ENCODE measurements at regions not wholly inside any gene's neighbourhood (a gene's known extent, or its start where the extent isn't known, plus 50 kb on each side); places are given as distances from the start of the nearest gene placed in this dataset.

- no peak for DNase-seq (ENCODE audit: low read depth)
These were observed 163.6 kb upstream of the B3GAT1 start for GRCh38 chr11:134575504-134576230.

- no peak for DNase-seq (ENCODE audit: low read depth)
These were observed 162.9 kb upstream of the B3GAT1 start for GRCh38 chr11:134574947-134575346.

GRCh38 chr11:134574425-134574824 is 162.4 kb upstream of the B3GAT1 start:
- no peak for DNase-seq (ENCODE audit: low read depth)

- no peak for DNase-seq (ENCODE audit: low read depth)
These were observed 161.8 kb upstream of the B3GAT1 start for GRCh38 chr11:134573857-134574256.

- no peak for DNase-seq (ENCODE audit: low read depth)
These were observed 161.0 kb upstream of the B3GAT1 start for GRCh38 chr11:134572741-134573675.

GRCh38 chr11:134571301-134571700 is 159.3 kb upstream of the B3GAT1 start:
- no peak for DNase-seq (ENCODE audit: low read depth)

- no peak for DNase-seq (ENCODE audit: low read depth)
These were observed 157.2 kb upstream of the B3GAT1 start for GRCh38 chr11:134569195-134569594.

- DNase-seq (ENCODE audit: low read depth): no peak
These were observed 154.3 kb upstream of the B3GAT1 start for GRCh38 chr11:134566311-134566710.

GRCh38 chr11:134565343-134565891 is 153.4 kb upstream of the B3GAT1 start:
- no peak for DNase-seq (ENCODE audit: low read depth)

- no peak for DNase-seq (ENCODE audit: low read depth)
These were observed 152.6 kb upstream of the B3GAT1 start for GRCh38 chr11:134564472-134565200.

- no peak for DNase-seq (ENCODE audit: low read depth)
These were observed 151.0 kb upstream of the B3GAT1 start for GRCh38 chr11:134562941-134563471.

GRCh38 chr11:134562196-134562595 is 150.2 kb upstream of the B3GAT1 start:
- no peak for DNase-seq (ENCODE audit: low read depth)

GRCh38 chr11:134561331-134561720 is 149.3 kb upstream of the B3GAT1 start:
- no peak for DNase-seq (ENCODE audit: low read depth)

GRCh38 chr11:134560566-134561330 is 148.7 kb upstream of the B3GAT1 start:
- DNase-seq (ENCODE audit: low read depth): no peak

- DNase-seq (ENCODE audit: low read depth): no peak
These were observed 148.0 kb upstream of the B3GAT1 start for GRCh38 chr11:134560066-134560465.

- DNase-seq (ENCODE audit: low read depth): no peak
These were observed 147.5 kb upstream of the B3GAT1 start for GRCh38 chr11:134559602-134559962.

- no peak for DNase-seq (ENCODE audit: low read depth)
These were observed 147.0 kb upstream of the B3GAT1 start for GRCh38 chr11:134558916-134559601.

- DNase-seq (ENCODE audit: low read depth): no peak
These were observed 146.3 kb upstream of the B3GAT1 start for GRCh38 chr11:134558258-134558835.

GRCh38 chr11:134557571-134558257 is 145.7 kb upstream of the B3GAT1 start:
- DNase-seq (ENCODE audit: low read depth): no peak

GRCh38 chr11:134556186-134556585 is 144.1 kb upstream of the B3GAT1 start:
- DNase-seq (ENCODE audit: low read depth): no peak
